ENCODE measurements at regions not wholly inside any gene's neighbourhood (a gene's known extent, or its start where the extent isn't known, plus 50 kb on each side); places are given as distances from the start of the nearest gene placed in this dataset.

GRCh38 chr14:86601813-86602212 lies 1071.9 kb downstream of the FLRT2 start:
- peaks cover 5% of the 10 kb centered on the region for H3K9me3 Mint-ChIP-seq (ENCODE audit: low read depth, unreplicated experiment)
- no peaks in the 10 kb centered on the region for H3K27me3 Mint-ChIP-seq (ENCODE audit: unreplicated experiment)
- H3K27ac Mint-ChIP-seq (ENCODE audit: unreplicated experiment), result no peak overlapping the region
- H3K4me1 Mint-ChIP-seq (ENCODE audit: low read depth, unreplicated experiment), result no peaks in the 10 kb centered on the region
- BruUV-seq (replicated peaks), result no TSS peak
- CTCF ChIA-PET, result no interaction called here
- H3K36me3 Mint-ChIP-seq (ENCODE audit: insufficient read depth, unreplicated experiment), result no peaks in the 10 kb centered on the region
- TF ChIP-seq CTCF (IDR thresholded peaks at IDR 0.05; ENCODE audit: unreplicated experiment), result no peak
- intact Hi-C loops (cut with micrococcal nuclease; ENCODE audit: unreplicated experiment), result no loop called here
- no peak for DNase-seq
- no peak overlapping the region for H3K4me3 Mint-ChIP-seq (ENCODE audit: low read depth, unreplicated experiment)

GRCh38 chr14:86597279-86597678 lies 1067.3 kb downstream of the FLRT2 start:
- Mint-ChIP-seq H3K4me3 (ENCODE audit: low read depth, unreplicated experiment) (no peak overlapping the region), H3K4me1 (ENCODE audit: low read depth, unreplicated experiment) (no peaks in the 10 kb centered on the region), H3K27ac (ENCODE audit: unreplicated experiment) (no peak overlapping the region), H3K36me3 (ENCODE audit: insufficient read depth, unreplicated experiment) (no peaks in the 10 kb centered on the region), H3K27me3 (ENCODE audit: unreplicated experiment) (no peaks in the 10 kb centered on the region), H3K9me3 (ENCODE audit: low read depth, unreplicated experiment) (no peaks in the 10 kb centered on the region)
- no peak for DNase-seq
- intact Hi-C loops (cut with micrococcal nuclease; ENCODE audit: unreplicated experiment), result no loop called here
- TF ChIP-seq CTCF (IDR thresholded peaks at IDR 0.05; ENCODE audit: unreplicated experiment), result no peak
- CTCF ChIA-PET, result no interaction called here
- BruUV-seq (replicated peaks), result no TSS peak

- H3K36me3 Mint-ChIP-seq (ENCODE audit: insufficient read depth, unreplicated experiment), result no peaks in the 10 kb centered on the region
- no peak overlapping the region for H3K27ac Mint-ChIP-seq (ENCODE audit: unreplicated experiment)
- H3K9me3 Mint-ChIP-seq (ENCODE audit: low read depth, unreplicated experiment), result no peaks in the 10 kb centered on the region
- BruUV-seq (replicated peaks), result no TSS peak
- no peaks in the 10 kb centered on the region for H3K27me3 Mint-ChIP-seq (ENCODE audit: unreplicated experiment)
- H3K4me1 Mint-ChIP-seq (ENCODE audit: low read depth, unreplicated experiment), result no peaks in the 10 kb centered on the region
- no peak overlapping the region for H3K4me3 Mint-ChIP-seq (ENCODE audit: low read depth, unreplicated experiment)
- intact Hi-C loops (cut with micrococcal nuclease; ENCODE audit: unreplicated experiment), result no loop called here
- DNase-seq, result no peak
- no peak for TF ChIP-seq CTCF (IDR thresholded peaks at IDR 0.05; ENCODE audit: unreplicated experiment)
- CTCF ChIA-PET, result interaction anchor here (0.7 kb wide), 1 partner anchor 18 kb away, joined by 4 read pairs; no protein-coding TSS in a partner anchor
These were observed 1066.1 kb downstream of the FLRT2 start for GRCh38 chr14:86596024-86596423.

GRCh38 chr14:86575141-86575540 lies 1045.2 kb downstream of the FLRT2 start:
- CTCF ChIA-PET, result interaction anchor here (1.1 kb wide), 1 partner anchor 36 kb away, joined by 3 read pairs; no protein-coding TSS in a partner anchor
- H3K4me1 Mint-ChIP-seq (ENCODE audit: low read depth, unreplicated experiment), result no peaks in the 10 kb centered on the region
- H3K27me3 Mint-ChIP-seq (ENCODE audit: unreplicated experiment), result no peaks in the 10 kb centered on the region
- TF ChIP-seq CTCF (IDR thresholded peaks at IDR 0.05; ENCODE audit: unreplicated experiment), result no peak
- H3K4me3 Mint-ChIP-seq (ENCODE audit: low read depth, unreplicated experiment), result no peak overlapping the region
- no peak for DNase-seq
- no TSS peak for BruUV-seq (replicated peaks)
- no peak overlapping the region for H3K27ac Mint-ChIP-seq (ENCODE audit: unreplicated experiment)
- no peaks in the 10 kb centered on the region for H3K36me3 Mint-ChIP-seq (ENCODE audit: insufficient read depth, unreplicated experiment)
- intact Hi-C loops (cut with micrococcal nuclease; ENCODE audit: unreplicated experiment), result no loop called here
- peaks cover 2% of the 10 kb centered on the region for H3K9me3 Mint-ChIP-seq (ENCODE audit: low read depth, unreplicated experiment)

All from Calu3 (cell line).